ENCODE measurements at regions not wholly inside any gene's neighbourhood (a gene's known extent, or its start where the extent isn't known, plus 50 kb on each side); places are given as distances from the start of the nearest gene placed in this dataset.

- TF ChIP-seq NFIC (IDR thresholded peaks at IDR 0.05; ENCODE audit: low read length) = no peak
- no peak for TF ChIP-seq SIX4 (CRISPR knock-in tag; IDR thresholded peaks at IDR 0.05)
- TF ChIP-seq DBP (CRISPR knock-in tag; IDR thresholded peaks at IDR 0.05; ENCODE audit: not compliant biosample characterization) = no peak
- TF ChIP-seq CTCF (CRISPR knock-in tag; IDR thresholded peaks at IDR 0.05) = no peak
- no peak for TF ChIP-seq BHLHE40 (IDR thresholded peaks at IDR 0.05; ENCODE audit: low read length)
- TF ChIP-seq MAFK (conservative IDR thresholded peaks at IDR 0.05 in 1 of 2, IDR thresholded peaks at IDR 0.05 in 1 of 2; ENCODE audit: low read length in 2 of 2) = no peak
- TF ChIP-seq ZNF570 (CRISPR knock-in tag; IDR thresholded peaks at IDR 0.05; ENCODE audit: borderline replicate concordance) = no peak
- no peak for TF ChIP-seq SIN3A (IDR thresholded peaks at IDR 0.05; ENCODE audit: borderline replicate concordance, low read depth, low read length)
- TF ChIP-seq MTF1 (CRISPR knock-in tag; IDR thresholded peaks at IDR 0.05) = no peak
Observed at GRCh38 chr13:64765636-64766035, 2464.5 kb downstream of the PCDH9 start.
